HG03175 (cell line): ENCODE measurements at regions not wholly inside any gene's neighbourhood (a gene's known extent, or its start where the extent isn't known, plus 50 kb on each side); places are given as distances from the start of the nearest gene placed in this dataset.

Source experiments
- ATAC-seq: cut with Tn5 transposase; IDR thresholded peaks from one replicate; pipeline ENCODE4 v1.9.1; 2021; ENCODE audit warnings: mild to moderate bottlenecking, moderate library complexity; ENCODE audit not compliant: unreplicated experiment

DNA sequence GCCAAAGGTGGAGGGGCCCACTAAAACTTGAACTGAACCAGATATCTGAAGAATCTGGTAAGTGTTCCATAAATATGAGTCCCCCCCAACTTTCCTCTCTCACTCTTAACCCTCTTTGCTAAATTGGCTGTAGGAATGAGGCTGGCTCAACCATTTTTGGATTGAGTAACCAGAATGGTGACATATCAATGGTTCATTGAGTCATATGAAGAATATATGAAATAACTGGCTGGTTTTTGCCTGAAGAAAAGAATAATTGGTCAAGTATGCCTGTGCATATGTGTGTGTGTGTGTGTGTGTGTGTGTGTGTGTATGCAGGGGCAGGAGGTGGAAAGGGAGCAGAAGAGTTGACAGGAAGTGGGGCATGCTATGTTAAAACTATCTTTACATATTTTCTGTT lies 472.9 kb upstream of the THBS1 start:
- ATAC-seq = no peak

- no peak for ATAC-seq
Measured at GRCh38 chr15:39110336-39110735, 470.5 kb upstream of the THBS1 start.

DNA sequence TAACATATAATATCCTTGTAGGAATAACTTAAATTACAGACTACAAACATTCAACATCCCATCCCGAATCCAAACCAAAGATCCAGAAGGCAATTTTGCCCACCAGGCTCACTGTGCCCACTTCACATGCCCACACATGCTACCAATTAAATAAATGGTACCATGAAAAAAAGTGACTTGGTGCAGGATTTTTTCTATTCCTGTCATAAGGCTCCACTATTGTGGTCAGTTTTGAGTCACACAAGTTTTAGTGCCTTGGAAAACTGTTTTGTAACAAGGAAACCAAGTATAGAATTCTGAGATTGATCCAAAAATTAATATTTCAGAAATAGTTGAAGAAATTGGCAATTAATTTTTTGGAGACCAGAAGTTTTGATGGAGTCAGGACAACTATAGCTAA lies 470.1 kb upstream of the THBS1 start:
- ATAC-seq = no peak

DNA sequence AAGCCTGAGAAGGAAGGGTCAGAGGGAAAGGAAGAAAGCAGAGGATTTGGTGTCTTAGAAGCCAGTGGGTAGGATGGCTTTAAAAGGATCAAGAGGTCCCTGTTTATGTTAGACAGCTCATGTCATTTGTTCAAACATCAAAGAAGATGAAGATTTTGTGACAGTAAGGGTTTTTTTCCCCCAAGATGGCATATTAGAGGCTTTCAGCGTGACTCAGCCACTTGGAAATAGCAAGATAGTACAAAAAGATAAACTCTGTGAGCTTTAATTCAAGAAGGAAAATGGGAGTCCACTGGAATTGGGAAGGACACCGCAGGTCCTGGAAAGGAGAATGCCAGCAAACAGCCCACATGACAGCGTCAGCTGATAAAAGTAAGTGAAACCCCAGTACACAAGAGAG lies 467.1 kb upstream of the THBS1 start:
- ATAC-seq = no peak

GRCh38 chr15:39114690-39115378 lies 466.0 kb upstream of the THBS1 start:
- no peak for ATAC-seq

DNA sequence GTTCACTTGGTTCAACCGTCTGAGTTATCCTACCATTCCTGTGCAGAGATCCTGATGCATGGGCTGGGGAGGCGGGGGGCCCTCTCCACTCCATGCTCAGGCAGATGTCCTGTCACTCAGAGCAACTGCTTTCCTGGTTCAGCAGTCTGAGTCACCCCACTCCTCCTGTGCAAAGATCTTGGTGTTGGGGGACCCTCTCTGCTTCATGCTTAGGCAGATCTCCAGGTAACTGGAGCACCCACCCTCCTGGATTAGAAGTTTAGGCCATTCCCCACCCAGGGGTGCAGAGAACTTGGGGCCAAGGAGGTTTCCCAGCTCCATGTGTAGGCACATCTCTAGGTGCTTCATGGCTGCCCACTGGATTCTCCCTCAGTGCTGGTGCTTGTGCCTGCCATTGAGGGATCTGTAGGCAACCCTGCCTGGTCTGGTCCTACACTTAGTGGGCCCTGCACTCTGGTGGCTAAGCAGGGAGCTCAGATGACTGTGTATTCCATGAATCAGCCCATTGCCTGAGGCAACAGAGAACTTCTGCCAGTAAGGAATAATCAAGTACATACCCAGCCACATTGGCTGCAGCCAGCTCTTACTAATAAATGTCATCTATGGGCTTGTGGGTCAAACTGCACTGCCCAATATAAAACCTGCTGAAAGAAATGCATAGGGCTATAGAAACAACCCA lies 465.4 kb upstream of the THBS1 start:
- no peak for ATAC-seq

DNA sequence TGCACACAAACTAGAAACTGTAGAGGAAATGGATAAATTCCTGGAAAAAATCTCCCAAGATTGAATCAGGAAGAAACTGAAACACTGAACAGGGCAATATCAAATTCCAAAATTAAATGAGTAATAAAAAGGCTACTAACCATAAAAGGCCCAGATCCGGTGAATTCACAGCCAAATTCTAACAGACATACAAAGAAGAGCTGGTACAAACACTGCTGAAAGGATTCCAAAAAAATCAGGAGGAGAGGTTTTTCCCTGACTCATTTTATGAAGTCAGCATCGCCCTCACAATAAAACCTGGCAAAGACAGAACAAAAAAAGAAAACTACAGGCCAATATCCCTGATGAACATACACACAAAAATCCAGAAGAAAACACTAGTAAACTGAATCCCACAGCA lies 462.4 kb upstream of the THBS1 start:
- no peak for ATAC-seq

DNA sequence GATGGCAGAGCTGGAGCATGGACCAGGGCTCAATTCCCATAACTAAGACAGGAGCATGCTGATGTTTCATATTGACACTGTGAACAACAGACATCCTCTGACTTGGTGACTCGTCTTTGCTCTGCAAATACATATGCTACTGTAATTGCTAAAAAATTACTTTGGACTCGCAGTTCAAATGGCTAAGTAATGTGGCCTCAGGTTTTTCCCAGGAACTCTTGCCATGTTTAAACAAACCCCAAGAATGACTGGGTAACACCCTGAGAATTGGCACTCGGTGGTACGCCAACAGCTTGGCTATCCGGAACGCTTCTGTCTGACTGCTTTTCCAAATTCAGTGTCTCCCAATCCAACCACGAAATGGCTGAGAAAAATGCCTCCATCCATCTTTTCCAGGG lies 456.7 kb upstream of the THBS1 start:
- ATAC-seq = no peak

DNA sequence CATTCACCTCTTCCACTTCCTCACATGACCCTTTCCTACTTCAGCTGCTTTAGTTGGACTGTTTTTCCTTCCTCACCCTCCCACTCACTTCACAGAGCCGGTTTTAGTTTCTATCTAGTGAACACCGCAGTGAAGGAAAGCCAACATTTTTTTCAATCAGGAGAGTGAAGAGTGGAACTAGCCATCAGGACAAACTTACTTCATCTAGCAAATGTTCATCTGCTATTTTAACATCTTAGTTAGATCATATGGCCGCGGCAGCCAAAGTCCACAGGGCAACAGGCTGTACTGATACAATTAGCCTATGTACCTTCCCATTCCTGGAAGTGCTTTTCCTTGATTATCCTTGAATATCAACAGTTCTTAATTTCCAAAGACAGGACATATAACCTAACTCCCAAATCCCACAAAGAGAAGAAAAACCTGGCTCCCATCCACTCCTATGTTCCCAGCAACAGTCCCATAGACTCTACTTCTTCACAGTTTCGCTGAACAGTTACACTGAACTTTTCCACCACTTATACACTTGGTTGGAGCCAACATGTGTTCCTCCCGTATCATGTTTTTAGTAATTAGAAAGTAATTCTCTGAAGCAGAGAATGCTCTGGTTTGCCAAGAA lies 456.2 kb upstream of the THBS1 start:
- ATAC-seq = no peak

DNA sequence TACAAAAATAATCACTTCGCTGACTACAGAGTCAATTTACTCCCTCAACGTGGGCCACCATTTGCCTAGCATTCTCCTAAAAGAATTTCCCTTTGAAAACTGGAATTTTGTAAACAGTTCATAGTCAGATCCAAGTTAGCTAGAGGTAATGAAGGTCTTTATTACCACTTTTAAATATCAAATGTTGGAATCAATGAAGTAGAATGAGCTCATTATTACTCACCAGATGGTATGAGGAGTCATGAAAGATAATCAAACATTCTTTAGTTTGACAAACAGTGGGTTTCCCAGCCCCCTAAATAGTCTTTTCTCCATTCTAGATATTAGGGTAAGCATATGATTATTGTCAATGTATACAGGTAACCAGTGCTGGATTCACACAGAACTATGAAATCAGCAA lies 455.7 kb upstream of the THBS1 start:
- ATAC-seq = no peak

GRCh38 chr15:39125904-39126303 lies 455.0 kb upstream of the THBS1 start:
- ATAC-seq = no peak

GRCh38 chr15:39127151-39127790 lies 453.6 kb upstream of the THBS1 start:
- ATAC-seq = no peak

DNA sequence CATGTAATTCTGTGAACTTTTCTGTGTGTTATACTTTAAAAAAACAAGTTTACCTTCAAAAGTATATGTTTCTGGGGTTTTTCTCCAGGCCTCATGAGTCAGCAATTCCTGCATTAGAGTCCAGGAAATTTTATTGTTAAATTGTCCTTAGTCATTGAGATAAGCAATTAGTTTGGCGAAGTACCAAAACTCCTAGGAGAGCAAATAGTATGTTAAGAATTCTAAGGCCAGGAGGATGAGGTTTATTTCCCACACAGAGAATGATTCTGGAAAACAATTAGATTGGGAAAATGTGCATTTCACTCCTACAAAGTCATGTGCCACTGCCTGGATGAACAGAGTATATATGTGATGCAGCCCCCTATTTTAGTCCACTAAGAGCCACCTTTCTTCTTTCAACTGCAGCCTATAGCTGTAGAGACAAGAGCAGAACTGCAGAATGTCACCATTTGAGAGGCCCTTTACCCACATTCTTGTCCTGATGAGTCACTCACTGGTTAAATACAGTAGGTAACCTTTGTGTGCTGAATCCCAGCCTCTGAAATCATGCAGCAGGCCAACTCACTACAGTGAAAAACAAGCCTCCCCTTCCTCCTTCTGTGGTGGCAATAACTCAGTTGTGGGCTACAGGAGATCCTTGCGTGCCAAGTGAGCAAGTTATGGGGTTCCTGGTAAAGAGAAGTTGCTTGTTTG lies 452.8 kb upstream of the THBS1 start:
- ATAC-seq = no peak

DNA sequence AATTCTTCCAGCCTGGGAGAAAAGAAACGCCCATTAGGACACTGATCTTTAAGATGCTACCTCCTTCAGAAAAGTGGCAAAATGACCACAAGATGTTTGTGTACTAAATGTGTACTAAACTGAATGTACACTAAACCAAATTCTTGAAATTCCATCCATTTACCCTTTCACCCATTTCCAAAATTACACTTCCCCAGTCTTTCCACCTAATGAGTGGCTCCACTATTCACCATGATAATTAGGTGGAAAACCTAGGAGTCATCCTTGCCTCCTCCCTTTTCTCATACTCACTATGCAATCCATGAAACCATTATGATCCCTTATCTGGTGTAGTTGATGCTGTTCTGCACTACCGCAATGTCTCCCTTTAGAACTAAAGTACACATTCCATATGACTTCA lies 452.1 kb upstream of the THBS1 start:
- ATAC-seq = no peak

- ATAC-seq = no peak
Measured at GRCh38 chr15:39130556-39131379, 450.1 kb upstream of the THBS1 start.

- ATAC-seq = no peak
Measured at GRCh38 chr15:39131609-39132008, 449.3 kb upstream of the THBS1 start.

DNA sequence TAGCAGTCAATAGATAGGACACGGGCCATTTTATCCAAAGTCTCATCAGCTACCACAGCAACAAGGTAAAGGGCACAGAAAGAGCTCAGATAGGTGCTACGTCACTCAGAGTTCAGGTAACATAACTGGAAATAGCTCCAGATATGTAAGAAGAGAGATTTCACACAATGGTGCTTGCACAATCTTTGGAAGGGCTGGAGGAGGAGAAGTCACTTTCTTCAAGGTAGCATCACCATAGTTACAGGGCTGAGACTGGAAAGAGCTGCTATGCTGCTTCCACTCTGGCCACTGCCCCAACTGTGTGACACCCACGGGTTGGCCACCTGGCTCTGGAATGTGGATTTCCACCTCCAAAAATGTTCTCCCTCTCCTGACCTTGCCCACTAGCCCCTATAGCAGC lies 448.8 kb upstream of the THBS1 start:
- no peak for ATAC-seq

GRCh38 chr15:39132954-39133600 lies 447.8 kb upstream of the THBS1 start:
- ATAC-seq = no peak

GRCh38 chr15:39134282-39134681 lies 446.6 kb upstream of the THBS1 start:
- no peak for ATAC-seq

GRCh38 chr15:39135989-39136388 lies 444.9 kb upstream of the THBS1 start:
- ATAC-seq = no peak
